SK-N-SH treated with all-trans-retinoic acid at 6 μM for 48 hours (cell line): ENCODE measurements at regions not wholly inside any gene's neighbourhood (a gene's known extent, or its start where the extent isn't known, plus 50 kb on each side); places are given as distances from the start of the nearest gene placed in this dataset.

Experiments used
- ATAC-seq: fragments of 200-7000 bp; cut with Tn5 transposase; 3 replicates; pipeline ENCODE4 v1.9.1; 2020; ENCODE audit warnings: mild to moderate bottlenecking, moderate library complexity
- ARNTL ChIP-seq: fragments of 450-650 bp; formaldehyde crosslinking; IDR thresholded peaks from 2 replicates; pipeline ENCODE4 v1.5.0; 2020; ENCODE audit warnings: low read depth, mild to moderate bottlenecking, moderate library complexity, borderline replicate concordance
- BACH2 ChIP-seq: fragments of 250-450 bp; sonication (Bioruptor Pico); IDR thresholded peaks from 2 replicates; pipeline ENCODE4 v1.9.0; 2021; ENCODE audit warnings: mild to moderate bottlenecking, borderline replicate concordance
- CREB5 ChIP-seq: fragments of 250-450 bp; sonication (Bioruptor Pico); IDR thresholded peaks from 2 replicates; pipeline ENCODE4 v1.5.1; 2020; ENCODE audit warnings: low read depth, mild to moderate bottlenecking, moderate library complexity
- CSRNP3 ChIP-seq: fragments of 250-450 bp; sonication (Bioruptor Pico); IDR thresholded peaks from 2 replicates; pipeline ENCODE4 v1.5.1; 2021; ENCODE audit warnings: mild to moderate bottlenecking, moderate library complexity
- ESRRG ChIP-seq: fragments of 250-450 bp; sonication (Bioruptor Pico); IDR thresholded peaks from 2 replicates; pipeline ENCODE4 v1.6.1; 2021; ENCODE audit warnings: mild to moderate bottlenecking
- GLIS3 ChIP-seq: fragments of 250-450 bp; sonication (Bioruptor Pico); IDR thresholded peaks from 2 replicates; pipeline ENCODE4 v1.5.0; 2020; ENCODE audit warnings: mild to moderate bottlenecking, moderate library complexity
- ISL1 ChIP-seq: fragments of 250-450 bp; sonication (Bioruptor Pico); IDR thresholded peaks from 2 replicates; pipeline ENCODE4 v2.1.2; 2022; ENCODE audit warnings: mild to moderate bottlenecking, moderate library complexity
- OSR1 ChIP-seq: fragments of 250-450 bp; sonication (Bioruptor Pico); IDR thresholded peaks from 2 replicates; pipeline ENCODE4 v1.8.0; 2022; ENCODE audit warnings: moderate library complexity, mild to moderate bottlenecking, inconsistent platforms
- PATZ1 ChIP-seq: fragments of 250-450 bp; sonication (Bioruptor Pico); IDR thresholded peaks from 2 replicates; pipeline ENCODE4 v1.8.0; 2020; ENCODE audit warnings: mild to moderate bottlenecking, moderate library complexity, borderline replicate concordance
- POU6F1 ChIP-seq: fragments of 250-450 bp; sonication (Bioruptor Pico); IDR thresholded peaks from 2 replicates; pipeline ENCODE4 v1.8.0; 2021; ENCODE audit warnings: low read depth, mild to moderate bottlenecking, moderate library complexity, borderline replicate concordance
- PPARA ChIP-seq: fragments of 250-450 bp; sonication (Bioruptor Pico); IDR thresholded peaks from 2 replicates; pipeline ENCODE4 v1.5.0; 2020; ENCODE audit warnings: mild to moderate bottlenecking, borderline replicate concordance
- RARB ChIP-seq: fragments of 250-450 bp; sonication (Bioruptor Pico); IDR thresholded peaks from 2 replicates; pipeline ENCODE4 v1.8.0; 2021; ENCODE audit warnings: mild to moderate bottlenecking, moderate library complexity
- TCF4 ChIP-seq: fragments of 250-450 bp; sonication (Bioruptor Pico); IDR thresholded peaks from 2 replicates; pipeline ENCODE4 v1.8.0; 2021; ENCODE audit warnings: mild to moderate bottlenecking, moderate library complexity, borderline replicate concordance
- TOX ChIP-seq: fragments of 250-450 bp; sonication (Bioruptor Pico); IDR thresholded peaks from 2 replicates; pipeline ENCODE4 v1.8.0; 2021; ENCODE audit warnings: mild to moderate bottlenecking, moderate library complexity, borderline replicate concordance
- TSHZ2 ChIP-seq: fragments of 250-450 bp; sonication (Bioruptor Pico); IDR thresholded peaks from 2 replicates; pipeline ENCODE4 v1.5.0; 2020; ENCODE audit warnings: mild to moderate bottlenecking, moderate library complexity
- ZC3H10 ChIP-seq: fragments of 250-450 bp; sonication (Bioruptor Pico); IDR thresholded peaks from 2 replicates; pipeline ENCODE4 v1.5.1; 2021; ENCODE audit warnings: mild to moderate bottlenecking, moderate library complexity
- ZFP3 ChIP-seq: fragments of 250-450 bp; sonication (Bioruptor Pico); IDR thresholded peaks from 2 replicates; pipeline ENCODE4 v1.5.0; 2020; ENCODE audit warnings: mild to moderate bottlenecking, moderate library complexity
- ZFP30 ChIP-seq: fragments of 450-650 bp; formaldehyde crosslinking; IDR thresholded peaks from 2 replicates; pipeline ENCODE4 v1.5.0; 2022; ENCODE audit warnings: mild to moderate bottlenecking, moderate library complexity
- ZNF565 ChIP-seq: fragments of 450-650 bp; formaldehyde crosslinking; conservative IDR thresholded peaks from 2 replicates; pipeline ENCODE4 v1.5.0; 2020; ENCODE audit warnings: low read depth, mild to moderate bottlenecking, moderate library complexity
- ZNF70 ChIP-seq: fragments of 450-650 bp; formaldehyde crosslinking; IDR thresholded peaks from 2 replicates; pipeline ENCODE4 v1.5.0; 2020; ENCODE audit warnings: mild to moderate bottlenecking, moderate library complexity

- TF ChIP-seq PPARA (CRISPR knock-in tag) (no peak), CSRNP3 (CRISPR knock-in tag) (no peak), TOX (CRISPR knock-in tag) (no peak), BACH2 (CRISPR knock-in tag) (no peak), OSR1 (CRISPR knock-in tag) (no peak), ZFP30 (CRISPR knock-in tag) (no peak), ARNTL (CRISPR knock-in tag) (no peak)
- ATAC-seq: no peak; the same call in 2 of the 3 replicates
Measured at GRCh38 chr14:85315290-85315689, 214.7 kb upstream of the FLRT2 start.

GRCh38 chr14:85315733-85316290 is 214.1 kb upstream of the FLRT2 start:
- no peak for TF ChIP-seq TSHZ2 (CRISPR knock-in tag)
- TF ChIP-seq GLIS3 (CRISPR knock-in tag): no peak
- TF ChIP-seq ZFP3 (CRISPR knock-in tag): no peak
- TF ChIP-seq ZNF565 (CRISPR knock-in tag): no peak
- TF ChIP-seq ZNF70 (CRISPR knock-in tag): no peak
- TF ChIP-seq ARNTL (CRISPR knock-in tag): no peak
- no peak for TF ChIP-seq ESRRG (CRISPR knock-in tag)
- no peak for TF ChIP-seq PATZ1 (CRISPR knock-in tag)
- no peak for TF ChIP-seq ZC3H10 (CRISPR knock-in tag)
- ATAC-seq: peak; percentile 59

- ATAC-seq: peak; percentile 45
Measured at GRCh38 chr14:85316701-85317410, 213.1 kb upstream of the FLRT2 start.

More at GRCh38 chr14:85316701-85317410, 213.1 kb upstream of the FLRT2 start:
- TF ChIP-seq OSR1 (CRISPR knock-in tag): no peak
- no peak for TF ChIP-seq ZNF70 (CRISPR knock-in tag)
- no peak for TF ChIP-seq CSRNP3 (CRISPR knock-in tag)
- TF ChIP-seq ISL1 (CRISPR knock-in tag): no peak
- TF ChIP-seq ARNTL (CRISPR knock-in tag): no peak
- TF ChIP-seq CREB5: no peak
- no peak for TF ChIP-seq RARB (CRISPR knock-in tag)
- TF ChIP-seq TCF4 (CRISPR knock-in tag): no peak
- no peak for TF ChIP-seq BACH2 (CRISPR knock-in tag)
- TF ChIP-seq POU6F1 (CRISPR knock-in tag): no peak
- no peak for TF ChIP-seq ZNF565 (CRISPR knock-in tag)
